COLO829 (cell line): ENCODE measurements at regions not wholly inside any gene's neighbourhood (a gene's known extent, or its start where the extent isn't known, plus 50 kb on each side); places are given as distances from the start of the nearest gene placed in this dataset.
"Not testable (repeated sequence)": the region's sequence is repeated elsewhere in the genome, so short reads cannot be mapped to it uniquely, and the experiment has no call there.

Experiments
- DNase-seq: peaks from one replicate; pipeline ENCODE4 v3.0.0; 2012; ENCODE audit warnings: low spot score

- DNase-seq, result no peak
These were observed 604.9 kb upstream of the ADARB2 start for GRCh38 chr10:2342206-2342605.

GRCh38 chr10:2340831-2341647 is 603.7 kb upstream of the ADARB2 start:
- no peak for DNase-seq

- DNase-seq, result no peak
These were observed 598.3 kb upstream of the ADARB2 start for GRCh38 chr10:2335626-2336025.

GRCh38 chr10:2334575-2334974 is 597.2 kb upstream of the ADARB2 start:
- DNase-seq, result no peak

- no peak for DNase-seq
These were observed 591.8 kb upstream of the ADARB2 start for GRCh38 chr10:2329082-2329481.

- no peak for DNase-seq
These were observed 589.1 kb upstream of the ADARB2 start for GRCh38 chr10:2326411-2326810.

GRCh38 chr10:2315045-2315485 is 577.7 kb upstream of the ADARB2 start:
- not testable (repeated sequence) for DNase-seq

GRCh38 chr10:2306081-2306480 is 568.8 kb upstream of the ADARB2 start:
- no peak for DNase-seq

GRCh38 chr10:2303169-2303568 is 565.8 kb upstream of the ADARB2 start:
- DNase-seq, result no peak

GRCh38 chr10:2301227-2301626 is 563.9 kb upstream of the ADARB2 start:
- no peak for DNase-seq

GRCh38 chr10:2300231-2300630 is 562.9 kb upstream of the ADARB2 start:
- DNase-seq, result no peak

- DNase-seq, result no peak
These were observed 559.0 kb upstream of the ADARB2 start for GRCh38 chr10:2296179-2296891.

GRCh38 chr10:2294739-2295138 is 557.4 kb upstream of the ADARB2 start:
- no peak for DNase-seq

- DNase-seq, result no peak
These were observed 546.7 kb upstream of the ADARB2 start for GRCh38 chr10:2284071-2284470.

GRCh38 chr10:2282202-2282601 is 544.9 kb upstream of the ADARB2 start:
- no peak for DNase-seq

- no peak for DNase-seq
These were observed 543.5 kb upstream of the ADARB2 start for GRCh38 chr10:2280713-2281300.

- DNase-seq, result no peak
These were observed 542.4 kb upstream of the ADARB2 start for GRCh38 chr10:2279711-2280110.

GRCh38 chr10:2278363-2278762 is 541.0 kb upstream of the ADARB2 start:
- no peak for DNase-seq

- DNase-seq, result no peak
These were observed 526.2 kb upstream of the ADARB2 start for GRCh38 chr10:2263561-2263960.

- DNase-seq, result no peak
These were observed 525.6 kb upstream of the ADARB2 start for GRCh38 chr10:2262878-2263277.

GRCh38 chr10:2262333-2262732 is 525.0 kb upstream of the ADARB2 start:
- no peak for DNase-seq

GRCh38 chr10:2256241-2256640 is 518.9 kb upstream of the ADARB2 start:
- no peak for DNase-seq

GRCh38 chr10:2252096-2252495 is 514.8 kb upstream of the ADARB2 start:
- no peak for DNase-seq
